Adrenal gland (tissue), 9 donors: ENCODE measurements at regions not wholly inside any gene's neighbourhood (a gene's known extent, or its start where the extent isn't known, plus 50 kb on each side); places are given as distances from the start of the nearest gene placed in this dataset.

ENCODE experiments used
- DNase-seq, 7 donors: peaks; one replicate each; pipeline ENCODE4 v3.0.0-alpha.2; 2019 to 2020
- H3K27ac ChIP-seq, 5 donors: fragments of 200-600 bp; sonication (generic) in 4 of 5; 1 replicate in 3 of 5; 2 replicates in 2 of 5; pipeline versions ENCODE4 v1.5.1 to v1.8.0; 2016 to 2020; ENCODE audit warnings: mild to moderate bottlenecking in 1 of 5
- H3K27me3 ChIP-seq: fragments of 200-600 bp; 2 replicates; pipeline ENCODE4 v1.8.0; 2021
- H3K36me3 ChIP-seq, 2 donors: fragments of 200-600 bp; replicated peaks in 1 of 2; 1 replicate in 1 of 2; 2 replicates in 1 of 2; pipeline versions ENCODE4 v1.5.1 to v1.8.0; 2018 to 2022
- H3K4me1 ChIP-seq, 2 donors: fragments of 200-600 bp; replicated peaks in 1 of 2; 1 replicate in 1 of 2; 2 replicates in 1 of 2; pipeline versions ENCODE4 v1.5.1 to v1.8.0; 2018 to 2021
- H3K4me3 ChIP-seq, 4 donors: fragments of 200-600 bp; sonication (generic) in 3 of 4; one replicate each; pipeline ENCODE4 v1.5.1; 2016 to 2018
- H3K9me3 ChIP-seq, 3 donors: fragments of 200-600 bp; sonication (generic) in 1 of 3; replicated peaks in 1 of 3; 1 replicate in 2 of 3; 2 replicates in 1 of 3; pipeline versions ENCODE4 v1.5.1 to v1.8.0; 2016 to 2021
- CTCF ChIP-seq, 6 experiments: fragments of 450-650 bp in 4 of 6; fragments of 200-600 bp in 2 of 6; sonication (generic) in 1 of 6; IDR thresholded peaks; 1 replicate in 5 of 6; 2 replicates in 1 of 6; pipeline versions ENCODE4 v1.5.1 to v1.8.0; 2016 to 2021; ENCODE audit warnings: antibody characterized with exemption in 6 of 6, mild to moderate bottlenecking in 2 of 6, moderate library complexity in 1 of 6
- POLR2A ChIP-seq, 2 donors: fragments of 450-650 bp; IDR thresholded peaks; one replicate each; pipeline ENCODE4 v1.6.1; 2017; ENCODE audit warnings: antibody characterized with exemption in 2 of 2, mild to moderate bottlenecking in 2 of 2, moderate library complexity in 1 of 2
- WGBS, 4 donors: extraction: QIAGEN DNeasy Blood & Tissue Kit in 2 of 4; methylation state at CpG; one replicate each; pipeline versions ENCODE4 v1.1.5 to v1.1.7; 2013 to 2017; 5-methylcytosine and 5-hydroxymethylcytosine counted together
- intact Hi-C, 2 donors: fragments of 100-400 bp; cut with DNase I; formaldehyde crosslinking; loops; one replicate each; pipeline versions ENCODE4 v1.14.1 to v1.15.0; 2022 to 2023
- donor health status: healthy with polysubstance abuse.
- donor health status: Bipolar disorder and iron deficiency.
- donor health status: DM: yes; HTN: yes; CAD: no.
- donor health status: DM: no; HTN: no; CAD: no.
- donor health status: DM: no; HTN: no; CAD: no.

- no peaks in the 10 kb centered on the region for H3K36me3 ChIP-seq
- no peak for DNase-seq
- no peaks in the 10 kb centered on the region for H3K27me3 ChIP-seq
- intact Hi-C loops, result no loop called here
- WGBS, 4 donors, result 92 to 95% methylated on average over 2 of the region's 2 CpGs; no CpG with 5 or more reads in 2 of the 4 donors
- H3K9me3 ChIP-seq, result no peaks in the 10 kb centered on the region
- H3K4me3 ChIP-seq, result no peak overlapping the region
- no peak overlapping the region for H3K27ac ChIP-seq
- no peaks in the 10 kb centered on the region for H3K4me1 ChIP-seq
- no peak for TF ChIP-seq POLR2A (IDR thresholded peaks at IDR 0.05)
- TF ChIP-seq CTCF (IDR thresholded peaks at IDR 0.05), result no peak
Observed at GRCh38 chr2:200144571-200144970, 161.9 kb upstream of the SPATS2L start.

DNA sequence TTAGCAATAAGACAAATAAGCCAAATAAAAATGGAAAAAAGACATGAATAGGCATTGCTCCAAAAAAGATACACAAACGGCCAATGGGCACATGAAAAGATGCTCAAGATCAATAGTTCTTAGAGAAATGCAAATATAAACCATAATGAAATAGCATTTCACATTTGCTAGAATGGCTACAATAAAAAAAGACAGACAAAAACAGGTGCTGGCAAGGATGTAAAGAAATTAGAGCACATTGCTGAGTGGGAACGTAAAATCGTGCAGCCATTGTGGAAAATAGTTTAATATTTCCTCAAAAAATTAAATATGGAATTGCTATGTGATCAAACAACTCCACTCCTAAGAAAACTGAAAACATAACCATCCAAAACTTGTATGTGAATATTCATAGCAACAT lies 160.0 kb upstream of the SPATS2L start:
- WGBS, 4 donors, result 79 to 92% (median 82%) methylated on average over 3 of the region's 3 CpGs
- H3K4me1 ChIP-seq, result no peaks in the 10 kb centered on the region
- DNase-seq, result no peak
- intact Hi-C loops, result no loop called here
- no peak overlapping the region for H3K4me3 ChIP-seq
- H3K27ac ChIP-seq, result no peak overlapping the region
- TF ChIP-seq CTCF (IDR thresholded peaks at IDR 0.05), result no peak
- no peak for TF ChIP-seq POLR2A (IDR thresholded peaks at IDR 0.05)
- H3K36me3 ChIP-seq, result no peaks in the 10 kb centered on the region
- H3K9me3 ChIP-seq, result peaks cover 0 to 14% (median 0%) of the 10 kb centered on the region in 3 donors
- no peaks in the 10 kb centered on the region for H3K27me3 ChIP-seq

DNA sequence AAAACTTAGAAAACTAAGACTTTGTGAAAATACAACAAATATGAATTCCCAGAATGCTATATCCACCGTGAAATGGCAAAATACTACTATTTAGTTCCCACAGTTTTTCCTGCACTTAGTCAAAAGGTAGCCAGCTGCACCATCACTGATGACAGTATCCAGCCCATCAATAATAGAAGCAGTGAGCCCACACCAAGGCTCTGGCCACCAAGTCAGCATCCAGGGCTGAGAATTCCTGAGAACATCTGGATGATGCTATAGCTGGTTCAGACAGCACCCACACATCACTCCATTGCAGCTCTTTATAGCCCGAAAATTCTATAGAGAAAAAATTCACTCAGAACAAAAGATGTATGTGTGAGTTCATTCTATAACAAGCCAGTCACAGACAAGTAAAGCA lies 159.1 kb upstream of the SPATS2L start:
- no peak for TF ChIP-seq POLR2A (IDR thresholded peaks at IDR 0.05)
- no peak for TF ChIP-seq CTCF (IDR thresholded peaks at IDR 0.05)
- Histone ChIP-seq H3K4me3 (no peak overlapping the region), H3K27me3 (no peaks in the 10 kb centered on the region), H3K9me3 (peaks cover 0 to 14% (median 0%) of the 10 kb centered on the region in 3 donors), H3K4me1 (no peaks in the 10 kb centered on the region), H3K27ac (no peak overlapping the region), H3K36me3 (no peaks in the 10 kb centered on the region)
- DNase-seq, result no peak
- intact Hi-C loops, result no loop called here
- WGBS, 4 donors, result 76 to 87% (median 84%) methylated on average over 2 of the region's 2 CpGs

GRCh38 chr2:200148366-200148765 lies 158.1 kb upstream of the SPATS2L start:
- Histone ChIP-seq H3K4me3 (no peak overlapping the region), H3K27ac (no peak overlapping the region), H3K4me1 (no peaks in the 10 kb centered on the region), H3K9me3 (peaks cover 0 to 14% (median 0%) of the 10 kb centered on the region in 3 donors), H3K27me3 (no peaks in the 10 kb centered on the region), H3K36me3 (no peaks in the 10 kb centered on the region)
- whole genome bisulfite sequencing, 4 donors, result 74 to 92% (median 91%) methylated on average over 2 of the region's 2 CpGs
- DNase-seq, result no peak
- TF ChIP-seq POLR2A (IDR thresholded peaks at IDR 0.05), result no peak
- TF ChIP-seq CTCF (IDR thresholded peaks at IDR 0.05), result no peak
- intact Hi-C loops, result no loop called here
